Adrenal gland (tissue), 9 donors: ENCODE measurements at regions not wholly inside any gene's neighbourhood (a gene's known extent, or its start where the extent isn't known, plus 50 kb on each side); places are given as distances from the start of the nearest gene placed in this dataset.

Experiments
- DNase-seq, 7 donors: peaks; one replicate each; pipeline ENCODE4 v3.0.0-alpha.2; 2019 to 2020
- H3K27ac ChIP-seq, 5 donors: fragments of 200-600 bp; sonication (generic) in 4 of 5; 1 replicate in 3 of 5; 2 replicates in 2 of 5; pipeline versions ENCODE4 v1.5.1 to v1.8.0; 2016 to 2020; ENCODE audit warnings: mild to moderate bottlenecking in 1 of 5
- H3K27me3 ChIP-seq: fragments of 200-600 bp; 2 replicates; pipeline ENCODE4 v1.8.0; 2021
- H3K36me3 ChIP-seq, 2 donors: fragments of 200-600 bp; replicated peaks in 1 of 2; 1 replicate in 1 of 2; 2 replicates in 1 of 2; pipeline versions ENCODE4 v1.5.1 to v1.8.0; 2018 to 2022
- H3K4me1 ChIP-seq, 2 donors: fragments of 200-600 bp; replicated peaks in 1 of 2; 1 replicate in 1 of 2; 2 replicates in 1 of 2; pipeline versions ENCODE4 v1.5.1 to v1.8.0; 2018 to 2021
- H3K4me3 ChIP-seq, 4 donors: fragments of 200-600 bp; sonication (generic) in 3 of 4; one replicate each; pipeline ENCODE4 v1.5.1; 2016 to 2018
- H3K9me3 ChIP-seq, 3 donors: fragments of 200-600 bp; sonication (generic) in 1 of 3; replicated peaks in 1 of 3; 1 replicate in 2 of 3; 2 replicates in 1 of 3; pipeline versions ENCODE4 v1.5.1 to v1.8.0; 2016 to 2021
- POLR2A ChIP-seq, 2 donors: fragments of 450-650 bp; IDR thresholded peaks; one replicate each; pipeline ENCODE4 v1.6.1; 2017; ENCODE audit warnings: antibody characterized with exemption in 2 of 2, mild to moderate bottlenecking in 2 of 2, moderate library complexity in 1 of 2
- WGBS, 4 donors: extraction: QIAGEN DNeasy Blood & Tissue Kit in 2 of 4; methylation state at CpG; one replicate each; pipeline versions ENCODE4 v1.1.5 to v1.1.7; 2013 to 2017; 5-methylcytosine and 5-hydroxymethylcytosine counted together
- intact Hi-C, 2 donors: fragments of 100-400 bp; cut with DNase I; formaldehyde crosslinking; loops; one replicate each; pipeline versions ENCODE4 v1.14.1 to v1.15.0; 2022 to 2023
- TF ChIP-seq, protein P1 (sequence below), 6 experiments: fragments of 450-650 bp in 4 of 6; fragments of 200-600 bp in 2 of 6; sonication (generic) in 1 of 6; IDR thresholded peaks; 1 replicate in 5 of 6; 2 replicates in 1 of 6; pipeline versions ENCODE4 v1.5.1 to v1.8.0; 2016 to 2021; ENCODE audit warnings: antibody characterized with exemption in 6 of 6, mild to moderate bottlenecking in 2 of 6, moderate library complexity in 1 of 6
- donor health status: healthy with polysubstance abuse.
- donor health status: Bipolar disorder and iron deficiency.
- donor health status: DM: yes; HTN: yes; CAD: no.
- donor health status: DM: no; HTN: no; CAD: no.
- donor health status: DM: no; HTN: no; CAD: no.

DNA sequence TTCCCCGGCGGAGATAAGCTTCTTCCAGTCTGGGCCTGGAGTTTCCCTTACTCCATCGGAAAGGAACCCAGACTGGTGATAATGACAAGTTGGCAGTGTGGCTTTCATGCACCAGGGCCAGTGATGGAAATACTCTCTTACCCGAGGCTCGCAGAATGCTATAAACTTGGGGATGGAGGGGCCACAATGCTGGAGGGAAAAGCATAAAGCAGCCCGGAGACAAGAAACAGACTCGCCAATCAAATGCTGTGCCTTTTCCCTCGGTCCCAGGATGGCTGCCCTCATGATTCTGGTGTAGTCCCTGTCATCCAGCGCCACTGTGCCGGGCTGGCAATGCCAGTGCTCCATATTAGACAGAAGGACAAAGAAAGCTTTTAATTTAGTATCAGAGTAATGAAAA, 325.6 kb downstream of the THBS2 start:
- no peak overlapping the region for H3K4me3 ChIP-seq
- WGBS, 4 donors = 86 to 87% (median 87%) methylated on average over 10 of the region's 10 CpGs
- intact Hi-C loops = no loop called here

DNA sequence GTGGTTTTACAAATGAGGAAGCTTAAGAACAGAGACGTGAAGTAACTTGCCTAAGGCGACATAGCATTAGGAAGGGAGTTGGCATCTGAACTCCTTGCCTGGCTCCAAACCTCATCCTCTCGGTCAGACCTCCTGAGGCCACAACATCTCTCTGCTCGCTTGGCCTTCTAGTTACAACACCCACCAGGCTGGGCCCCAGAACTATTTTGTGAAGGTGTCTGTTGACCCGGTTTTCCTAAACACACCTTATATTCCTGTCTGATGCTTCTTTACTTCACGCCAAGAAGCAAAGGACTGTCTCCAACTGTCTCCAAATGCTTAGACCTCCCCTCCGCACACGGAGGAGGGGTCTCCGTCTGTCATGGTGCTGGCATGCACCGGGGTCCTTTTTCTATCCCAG, 326.6 kb downstream of the THBS2 start:
- TF ChIP-seq, protein P1, sequence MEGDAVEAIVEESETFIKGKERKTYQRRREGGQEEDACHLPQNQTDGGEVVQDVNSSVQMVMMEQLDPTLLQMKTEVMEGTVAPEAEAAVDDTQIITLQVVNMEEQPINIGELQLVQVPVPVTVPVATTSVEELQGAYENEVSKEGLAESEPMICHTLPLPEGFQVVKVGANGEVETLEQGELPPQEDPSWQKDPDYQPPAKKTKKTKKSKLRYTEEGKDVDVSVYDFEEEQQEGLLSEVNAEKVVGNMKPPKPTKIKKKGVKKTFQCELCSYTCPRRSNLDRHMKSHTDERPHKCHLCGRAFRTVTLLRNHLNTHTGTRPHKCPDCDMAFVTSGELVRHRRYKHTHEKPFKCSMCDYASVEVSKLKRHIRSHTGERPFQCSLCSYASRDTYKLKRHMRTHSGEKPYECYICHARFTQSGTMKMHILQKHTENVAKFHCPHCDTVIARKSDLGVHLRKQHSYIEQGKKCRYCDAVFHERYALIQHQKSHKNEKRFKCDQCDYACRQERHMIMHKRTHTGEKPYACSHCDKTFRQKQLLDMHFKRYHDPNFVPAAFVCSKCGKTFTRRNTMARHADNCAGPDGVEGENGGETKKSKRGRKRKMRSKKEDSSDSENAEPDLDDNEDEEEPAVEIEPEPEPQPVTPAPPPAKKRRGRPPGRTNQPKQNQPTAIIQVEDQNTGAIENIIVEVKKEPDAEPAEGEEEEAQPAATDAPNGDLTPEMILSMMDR (IDR thresholded peaks at IDR 0.05) = no peak
- no peak for TF ChIP-seq POLR2A (IDR thresholded peaks at IDR 0.05)
- no peak for DNase-seq

More for the DNA sequence above, 325.6 kb downstream of the THBS2 start:
- TF ChIP-seq POLR2A (IDR thresholded peaks at IDR 0.05) = no peak
- TF ChIP-seq, protein P1 (IDR thresholded peaks at IDR 0.05) = no peak
- H3K27me3 ChIP-seq = no peaks in the 10 kb centered on the region
- no peak for DNase-seq
- no peaks in the 10 kb centered on the region for H3K36me3 ChIP-seq
- H3K4me1 ChIP-seq = no peaks in the 10 kb centered on the region
- H3K27ac ChIP-seq = no peak overlapping the region
- H3K9me3 ChIP-seq = no peaks in the 10 kb centered on the region

DNA sequence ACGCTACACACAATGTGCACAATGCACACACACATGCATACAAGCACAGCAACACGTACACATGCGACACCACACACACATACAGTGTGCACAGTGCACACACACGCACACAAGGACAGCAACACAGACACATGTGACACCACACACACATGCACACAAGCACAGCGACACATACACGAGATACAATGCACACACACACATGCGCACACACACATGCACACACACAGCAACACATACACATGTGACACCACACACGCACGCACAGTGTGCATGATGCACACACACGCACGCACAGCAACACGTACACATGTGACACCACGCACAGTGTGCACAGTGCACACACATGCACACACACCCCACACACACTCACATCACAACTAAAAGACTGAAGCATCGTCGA, 327.3 kb downstream of the THBS2 start:
- no peak for DNase-seq
- H3K4me1 ChIP-seq = no peaks in the 10 kb centered on the region
- WGBS, 4 donors = 73 to 92% (median 89%) methylated on average over 9 to 15 of the region's 15 CpGs
- no peaks in the 10 kb centered on the region for H3K9me3 ChIP-seq
- H3K27ac ChIP-seq = no peak overlapping the region
- no peaks in the 10 kb centered on the region for H3K36me3 ChIP-seq
- TF ChIP-seq, protein P1 (IDR thresholded peaks at IDR 0.05) = no peak
- no peak for TF ChIP-seq POLR2A (IDR thresholded peaks at IDR 0.05)
- intact Hi-C loops = no loop called here
- H3K4me3 ChIP-seq = no peak overlapping the region
- H3K27me3 ChIP-seq = no peaks in the 10 kb centered on the region

More for the DNA sequence above, 326.6 kb downstream of the THBS2 start:
- intact Hi-C loops = no loop called here
- Histone ChIP-seq H3K27me3 (no peaks in the 10 kb centered on the region), H3K9me3 (no peaks in the 10 kb centered on the region), H3K27ac (no peak overlapping the region), H3K4me1 (no peaks in the 10 kb centered on the region), H3K36me3 (no peaks in the 10 kb centered on the region), H3K4me3 (no peak overlapping the region)
- 78 to 84% (median 82%) methylated on average over 10 of the region's 10 CpGs for WGBS, 4 donors

DNA sequence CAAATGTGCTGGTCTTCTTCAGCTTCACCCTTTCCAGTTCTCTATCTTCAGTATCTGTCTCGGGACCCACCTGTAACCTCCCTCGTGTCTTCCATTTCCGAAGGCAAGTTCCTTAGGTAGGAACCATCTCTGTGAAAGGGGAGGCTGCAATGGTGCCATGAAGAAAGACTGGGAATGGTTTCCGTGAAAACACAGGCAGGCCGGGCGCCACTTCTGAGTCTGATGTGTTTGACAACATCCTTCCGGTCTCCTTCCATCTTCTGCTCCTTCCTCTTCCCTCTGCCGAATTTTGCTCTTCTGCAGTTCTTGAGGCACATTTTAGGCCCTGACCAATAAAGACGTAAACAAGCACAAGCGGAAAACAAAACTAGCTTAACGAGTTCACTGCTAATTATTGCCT, 328.0 kb downstream of the THBS2 start:
- no peaks in the 10 kb centered on the region for H3K36me3 ChIP-seq
- H3K9me3 ChIP-seq = no peaks in the 10 kb centered on the region
- 81 to 88% (median 86%) methylated on average over 11 of the region's 11 CpGs for WGBS, 4 donors
- no peak for TF ChIP-seq POLR2A (IDR thresholded peaks at IDR 0.05)
- TF ChIP-seq, protein P1 (IDR thresholded peaks at IDR 0.05) = no peak
- H3K4me3 ChIP-seq = no peak overlapping the region
- no peaks in the 10 kb centered on the region for H3K27me3 ChIP-seq
- H3K27ac ChIP-seq = no peak overlapping the region
- intact Hi-C loops = no loop called here
- no peak for DNase-seq
- no peaks in the 10 kb centered on the region for H3K4me1 ChIP-seq
